DMS153 treated with DMSO at 0.1 percent for 48 hours (cell line): ENCODE measurements at regions not wholly inside any gene's neighbourhood (a gene's known extent, or its start where the extent isn't known, plus 50 kb on each side); places are given as distances from the start of the nearest gene placed in this dataset.
A peak's percentile ranks its signal among the peaks of the same experiment; 100 is the strongest.

Source experiments
- DNase-seq: peaks from one replicate; lab custom pipeline; 2025; ENCODE audit not compliant: unreplicated experiment; lab: John Stamatoyannopoulos, UW

- DNase-seq, result no peak
Observed at GRCh38 chr1:37238364-37239224, 204.3 kb upstream of the GRIK3 start.

- no peak for DNase-seq
Observed at GRCh38 chr1:37239225-37239740, 205.0 kb upstream of the GRIK3 start.

- no peak for DNase-seq
Observed at GRCh38 chr1:37240897-37241296, 206.6 kb upstream of the GRIK3 start.

- no peak for DNase-seq
Observed at GRCh38 chr1:37242501-37242900, 208.2 kb upstream of the GRIK3 start.

GRCh38 chr1:37243368-37244082 is 209.2 kb upstream of the GRIK3 start:
- DNase-seq, result no peak

GRCh38 chr1:37244083-37244480 is 209.8 kb upstream of the GRIK3 start:
- no peak for DNase-seq

GRCh38 chr1:37244815-37245214 is 210.5 kb upstream of the GRIK3 start:
- no peak for DNase-seq

GRCh38 chr1:37246631-37247030 is 212.3 kb upstream of the GRIK3 start:
- DNase-seq, result no peak

GRCh38 chr1:37250371-37250770 is 216.1 kb upstream of the GRIK3 start:
- no peak for DNase-seq

- no peak for DNase-seq
Observed at GRCh38 chr1:37255136-37255795, 219.1 kb upstream of the ZC3H12A start.

- no peak for DNase-seq
Observed at GRCh38 chr1:37255868-37256267, 218.5 kb upstream of the ZC3H12A start.

GRCh38 chr1:37257646-37258045 is 216.7 kb upstream of the ZC3H12A start:
- no peak for DNase-seq

- DNase-seq, result no peak
Observed at GRCh38 chr1:37258068-37258467, 216.3 kb upstream of the ZC3H12A start.

- no peak for DNase-seq
Observed at GRCh38 chr1:37259019-37259418, 215.4 kb upstream of the ZC3H12A start.

GRCh38 chr1:37261129-37261528 is 213.3 kb upstream of the ZC3H12A start:
- DNase-seq, result no peak

GRCh38 chr1:37262439-37263170 is 211.8 kb upstream of the ZC3H12A start:
- no peak for DNase-seq

- DNase-seq, result no peak
Observed at GRCh38 chr1:37265156-37265555, 209.2 kb upstream of the ZC3H12A start.

GRCh38 chr1:37265786-37266667 is 208.4 kb upstream of the ZC3H12A start:
- no peak for DNase-seq

- peak; percentile 58 for DNase-seq
Observed at GRCh38 chr1:37267111-37267835, 207.1 kb upstream of the ZC3H12A start.
